Right lobe of liver (tissue), 6 donors: ENCODE measurements at regions not wholly inside any gene's neighbourhood (a gene's known extent, or its start where the extent isn't known, plus 50 kb on each side); places are given as distances from the start of the nearest gene placed in this dataset.
A peak's percentile ranks its signal among the peaks of the same experiment; 100 is the strongest.

Experiments used
- ATAC-seq, 4 donors: fragments of 200-7000 bp; cut with Tn5 transposase; one replicate each; pipeline ENCODE4 v1.9.1; 2020; ENCODE audit warnings: mild to moderate bottlenecking in 4 of 4, moderate library complexity in 4 of 4
- DNase-seq, 3 donors: peaks; one replicate each; pipeline ENCODE4 v3.0.0-alpha.2; 2020
- H3K27ac ChIP-seq, 3 donors: fragments of 200-600 bp; one replicate each; pipeline ENCODE4 v1.8.0; 2022
- H3K27me3 ChIP-seq, 2 donors: fragments of 200-600 bp; one replicate each; pipeline ENCODE4 v1.8.0; 2022
- H3K36me3 ChIP-seq, 4 donors: fragments of 200-600 bp; sonication (generic) in 1 of 4; one replicate each; pipeline versions ENCODE4 v1.5.1 to v1.8.0; 2017 to 2022; ENCODE audit warnings: control low read depth in 1 of 4
- H3K4me1 ChIP-seq, 4 donors: fragments of 200-600 bp; sonication (generic) in 1 of 4; one replicate each; pipeline versions ENCODE4 v1.5.1 to v1.8.0; 2017 to 2022; ENCODE audit warnings: control low read depth in 1 of 4
- H3K4me3 ChIP-seq, 3 donors: fragments of 200-600 bp; one replicate each; pipeline ENCODE4 v1.8.0; 2022
- H3K9me3 ChIP-seq, 4 donors: fragments of 200-600 bp; sonication (generic) in 1 of 4; one replicate each; pipeline versions ENCODE4 v1.5.1 to v1.8.0; 2017 to 2022; ENCODE audit warnings: control low read depth in 1 of 4
- POLR2A ChIP-seq: fragments of 450-650 bp; IDR thresholded peaks from one replicate; pipeline ENCODE4 v1.6.1; 2017; ENCODE audit warnings: antibody characterized with exemption, mild to moderate bottlenecking
- WGBS: methylation state at CpG from one replicate; pipeline ENCODE4 v1.1.6; 2018; ENCODE audit warnings: low coverage, low lambda C conversion rate; ENCODE audit not compliant: insufficient coverage; ENCODE audit errors: missing lambda C conversion rate; 5-methylcytosine and 5-hydroxymethylcytosine counted together
- intact Hi-C, 2 donors: fragments of 100-400 bp; cut with DNase I; formaldehyde crosslinking; loops; one replicate each; pipeline versions ENCODE4 v1.11.2 to v1.14.1; 2022
- TF ChIP-seq, protein P1 (sequence below), 4 donors: fragments of 200-600 bp in 3 of 4; fragments of 450-650 bp in 1 of 4; IDR thresholded peaks; one replicate each; pipeline versions ENCODE4 v1.5.1 to v1.8.0; 2016 to 2022; ENCODE audit warnings: antibody characterized with exemption in 4 of 4, mild to moderate bottlenecking in 2 of 4
- donor health status: DM: no; HTN: yes; CAD: no.
- donor health status: DM: no; HTN: no; CAD: no.
- donor health status: DM: no; HTN: no; CAD: no.
- donor health status: DM: no; HTN: yes; CAD: no.
- donor health status: DM: no; HTN: yes; CAD: no.

- DNase-seq (no peak), ATAC-seq (peak in 3 of 4 donors; percentile 38 to 58 (median 55))
- H3K9me3 ChIP-seq: no peaks in the 10 kb centered on the region
- peaks cover 0 to 8% (median 0%) of the 10 kb centered on the region in 4 donors for H3K4me1 ChIP-seq
- TF ChIP-seq POLR2A: no peak
- TF ChIP-seq, protein P1, sequence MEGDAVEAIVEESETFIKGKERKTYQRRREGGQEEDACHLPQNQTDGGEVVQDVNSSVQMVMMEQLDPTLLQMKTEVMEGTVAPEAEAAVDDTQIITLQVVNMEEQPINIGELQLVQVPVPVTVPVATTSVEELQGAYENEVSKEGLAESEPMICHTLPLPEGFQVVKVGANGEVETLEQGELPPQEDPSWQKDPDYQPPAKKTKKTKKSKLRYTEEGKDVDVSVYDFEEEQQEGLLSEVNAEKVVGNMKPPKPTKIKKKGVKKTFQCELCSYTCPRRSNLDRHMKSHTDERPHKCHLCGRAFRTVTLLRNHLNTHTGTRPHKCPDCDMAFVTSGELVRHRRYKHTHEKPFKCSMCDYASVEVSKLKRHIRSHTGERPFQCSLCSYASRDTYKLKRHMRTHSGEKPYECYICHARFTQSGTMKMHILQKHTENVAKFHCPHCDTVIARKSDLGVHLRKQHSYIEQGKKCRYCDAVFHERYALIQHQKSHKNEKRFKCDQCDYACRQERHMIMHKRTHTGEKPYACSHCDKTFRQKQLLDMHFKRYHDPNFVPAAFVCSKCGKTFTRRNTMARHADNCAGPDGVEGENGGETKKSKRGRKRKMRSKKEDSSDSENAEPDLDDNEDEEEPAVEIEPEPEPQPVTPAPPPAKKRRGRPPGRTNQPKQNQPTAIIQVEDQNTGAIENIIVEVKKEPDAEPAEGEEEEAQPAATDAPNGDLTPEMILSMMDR (IDR thresholded peaks at IDR 0.05): no peak
- no peaks in the 10 kb centered on the region for H3K27me3 ChIP-seq
- H3K36me3 ChIP-seq: no peaks in the 10 kb centered on the region
- H3K4me3 ChIP-seq: no peak overlapping the region
- intact Hi-C loops: no loop called here
- H3K27ac ChIP-seq: peak overlapping the region in 1 of 3 donors; percentile 25
- 56% methylated on average over 2 of the region's 2 CpGs for WGBS
These were observed 60.2 kb downstream of the MID1IP1 start for GRCh38 chrX:38861489-38861888.

- intact Hi-C loops: no loop called here
- Histone ChIP-seq H3K27me3 (no peaks in the 10 kb centered on the region), H3K4me1 (peaks cover 0 to 8% (median 0%) of the 10 kb centered on the region in 4 donors), H3K9me3 (no peaks in the 10 kb centered on the region), H3K36me3 (no peaks in the 10 kb centered on the region), H3K27ac (no peak overlapping the region), H3K4me3 (no peak overlapping the region)
- ATAC-seq (no peak), DNase-seq (no peak)
- WGBS: 60% methylated on average over 3 of the region's 3 CpGs
- TF ChIP-seq POLR2A: no peak
- TF ChIP-seq, protein P1 (IDR thresholded peaks at IDR 0.05): no peak
These were observed 60.8 kb downstream of the MID1IP1 start for GRCh38 chrX:38862100-38862499.

GRCh38 chrX:38864165-38864564, 62.9 kb downstream of the MID1IP1 start:
- TF ChIP-seq, protein P1 (IDR thresholded peaks at IDR 0.05): no peak
- TF ChIP-seq POLR2A: no peak
- H3K36me3 ChIP-seq: no peaks in the 10 kb centered on the region
- ATAC-seq: no peak
- H3K27me3 ChIP-seq: no peaks in the 10 kb centered on the region
- no peaks in the 10 kb centered on the region for H3K4me1 ChIP-seq
- intact Hi-C loops: no loop called here
- no peak overlapping the region for H3K27ac ChIP-seq
- DNase-seq: no peak
- H3K9me3 ChIP-seq: no peaks in the 10 kb centered on the region
- WGBS: 45% methylated on average over 1 of the region's 1 CpG
- H3K4me3 ChIP-seq: no peak overlapping the region

GRCh38 chrX:38868321-38868720, 67.1 kb downstream of the MID1IP1 start:
- intact Hi-C loops: no loop called here
- Histone ChIP-seq H3K9me3 (no peaks in the 10 kb centered on the region), H3K4me1 (no peaks in the 10 kb centered on the region), H3K36me3 (no peaks in the 10 kb centered on the region), H3K27ac (no peak overlapping the region), H3K4me3 (no peak overlapping the region), H3K27me3 (no peaks in the 10 kb centered on the region)
- ATAC-seq (no peak), DNase-seq (no peak)
- no peak for TF ChIP-seq POLR2A
- TF ChIP-seq, protein P1 (IDR thresholded peaks at IDR 0.05): no peak
- WGBS: 82% methylated on average over 6 of the region's 6 CpGs

- no peak for TF ChIP-seq POLR2A
- TF ChIP-seq, protein P1 (IDR thresholded peaks at IDR 0.05): no peak
- intact Hi-C loops: no loop called here
- peak in 3 of 4 donors; percentile 31 to 50 (median 50) for ATAC-seq
These were observed 67.7 kb downstream of the MID1IP1 start for GRCh38 chrX:38868941-38869401.

More at GRCh38 chrX:38868941-38869401, 67.7 kb downstream of the MID1IP1 start:
- Histone ChIP-seq H3K27ac (no peak overlapping the region), H3K4me1 (no peaks in the 10 kb centered on the region), H3K36me3 (no peaks in the 10 kb centered on the region), H3K27me3 (no peaks in the 10 kb centered on the region), H3K4me3 (no peak overlapping the region), H3K9me3 (no peaks in the 10 kb centered on the region)
- WGBS: 48% methylated on average over 3 of the region's 3 CpGs
- no peak for DNase-seq
